Subcutaneous abdominal adipose tissue (tissue), 5 donors: ENCODE measurements at regions not wholly inside any gene's neighbourhood (a gene's known extent, or its start where the extent isn't known, plus 50 kb on each side); places are given as distances from the start of the nearest gene placed in this dataset.

Source experiments
- H3K27ac ChIP-seq: one replicate; pipeline ENCODE4 v1.7.0; 2013; ENCODE audit warnings: low read depth, mild to moderate bottlenecking, inconsistent platforms, low read length, moderate library complexity
- H3K27me3 ChIP-seq, 5 donors: one replicate each; pipeline ENCODE4 v1.7.0; 2013; ENCODE audit warnings: low read length in 5 of 5, inconsistent platforms in 1 of 5; ENCODE audit not compliant: control insufficient read depth in 5 of 5, insufficient read depth in 4 of 5
- H3K36me3 ChIP-seq, 5 donors: one replicate each; pipeline ENCODE4 v1.7.0; 2013; ENCODE audit warnings: low read length in 5 of 5; ENCODE audit not compliant: control insufficient read depth in 5 of 5, insufficient read depth in 5 of 5
- H3K4me1 ChIP-seq, 5 donors: one replicate each; pipeline ENCODE4 v1.7.0; 2013; ENCODE audit warnings: low read length in 5 of 5, mild to moderate bottlenecking in 3 of 5, moderate library complexity in 1 of 5; ENCODE audit not compliant: control insufficient read depth in 5 of 5, insufficient read depth in 5 of 5
- H3K4me3 ChIP-seq, 5 donors: one replicate each; pipeline ENCODE4 v1.7.0; 2013; ENCODE audit warnings: low read length in 5 of 5, low read depth in 1 of 5
- H3K9ac ChIP-seq, 5 donors: one replicate each; pipeline ENCODE4 v1.7.0; 2013; ENCODE audit warnings: low read length in 5 of 5, mild to moderate bottlenecking in 4 of 5, moderate library complexity in 3 of 5
- H3K9me3 ChIP-seq, 5 donors: one replicate each; pipeline ENCODE4 v1.7.0; 2013; ENCODE audit warnings: low read length in 5 of 5; ENCODE audit not compliant: control insufficient read depth in 5 of 5
- donor health status: healthy.
- donor health status: healthy.
- donor health status: healthy.
- donor health status: healthy.
- donor health status: healthy.

- Histone ChIP-seq H3K9me3 (peaks cover 0 to 3% (median 0%) of the 10 kb centered on the region in 5 donors), H3K9ac (no peak overlapping the region), H3K4me3 (no peak overlapping the region), H3K27ac (no peak overlapping the region), H3K4me1 (no peaks in the 10 kb centered on the region), H3K36me3 (no peaks in the 10 kb centered on the region), H3K27me3 (no peaks in the 10 kb centered on the region)
Observed at GRCh38 chr3:1828519-1828918, 270.1 kb upstream of the CNTN4 start.

- H3K4me3 ChIP-seq = no peak overlapping the region
- peaks cover 0 to 3% (median 0%) of the 10 kb centered on the region in 5 donors for H3K9me3 ChIP-seq
- no peak overlapping the region for H3K9ac ChIP-seq
- H3K27ac ChIP-seq = no peak overlapping the region
- no peaks in the 10 kb centered on the region for H3K27me3 ChIP-seq
- H3K36me3 ChIP-seq = no peaks in the 10 kb centered on the region
- H3K4me1 ChIP-seq = no peaks in the 10 kb centered on the region
Observed at GRCh38 chr3:1830851-1831250, 267.8 kb upstream of the CNTN4 start.

DNA sequence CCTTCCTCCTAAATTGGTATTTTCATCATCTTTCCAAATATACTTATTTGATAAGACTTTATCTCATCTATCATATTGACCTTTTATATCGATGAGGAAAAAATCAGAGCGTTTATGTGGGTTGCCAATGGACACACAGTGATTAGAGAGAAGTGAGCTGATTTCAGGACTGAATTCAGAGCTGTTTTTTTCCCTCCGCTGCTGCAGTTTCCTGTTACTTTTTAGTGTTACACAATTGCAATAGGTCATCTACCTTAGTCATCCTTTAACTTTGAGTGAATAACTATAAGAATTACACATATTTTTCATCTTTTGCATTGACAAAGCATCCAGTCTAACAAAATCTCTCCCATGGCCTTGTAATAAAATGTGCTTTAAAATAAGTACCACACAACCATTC lies 266.3 kb upstream of the CNTN4 start:
- Histone ChIP-seq H3K4me3 (no peak overlapping the region), H3K4me1 (no peaks in the 10 kb centered on the region), H3K27me3 (no peaks in the 10 kb centered on the region), H3K36me3 (no peaks in the 10 kb centered on the region), H3K9me3 (peaks cover 0 to 3% (median 0%) of the 10 kb centered on the region in 5 donors), H3K9ac (no peak overlapping the region), H3K27ac (no peak overlapping the region)

DNA sequence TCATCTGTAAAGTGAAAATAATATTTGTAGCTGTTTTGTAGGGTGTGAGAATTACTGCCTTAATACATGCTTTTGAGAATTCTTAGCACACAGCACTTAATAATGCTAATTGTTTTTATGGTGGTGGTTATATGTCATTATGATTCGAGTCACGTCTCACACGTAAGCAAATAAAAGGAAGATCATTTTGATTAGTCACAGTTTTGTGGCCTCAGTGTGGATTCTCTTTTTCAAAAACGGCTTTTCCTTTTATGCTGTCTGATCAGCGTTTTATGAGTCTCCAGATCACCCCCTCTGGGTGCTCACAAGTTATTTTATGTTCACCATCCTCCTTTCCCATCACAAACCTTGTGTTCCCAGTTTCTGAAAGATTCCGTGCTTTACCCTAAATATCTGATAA lies 255.6 kb upstream of the CNTN4 start:
- H3K36me3 ChIP-seq = no peaks in the 10 kb centered on the region
- H3K27me3 ChIP-seq = no peaks in the 10 kb centered on the region
- H3K4me1 ChIP-seq = no peaks in the 10 kb centered on the region
- no peak overlapping the region for H3K4me3 ChIP-seq
- H3K9me3 ChIP-seq = peaks cover 0 to 3% (median 0%) of the 10 kb centered on the region in 5 donors
- no peak overlapping the region for H3K9ac ChIP-seq
- no peak overlapping the region for H3K27ac ChIP-seq

DNA sequence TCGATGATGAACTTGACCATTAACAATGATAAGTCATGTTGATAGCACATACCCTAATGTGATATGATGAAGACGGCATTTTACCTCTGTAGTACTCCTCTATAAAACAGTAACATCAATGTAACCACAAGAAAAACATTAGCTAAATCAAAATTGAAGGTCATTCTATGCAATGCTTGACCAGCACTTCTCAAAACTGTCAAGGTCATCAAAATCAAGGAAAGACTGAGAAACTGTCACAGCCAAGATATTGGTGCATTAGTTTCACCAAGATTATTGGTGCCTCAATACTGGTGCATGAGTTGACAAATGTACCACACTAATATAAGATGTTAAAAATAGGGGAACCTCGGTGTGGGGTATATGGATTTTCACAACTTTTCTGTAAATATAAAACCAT lies 251.1 kb upstream of the CNTN4 start:
- no peaks in the 10 kb centered on the region for H3K36me3 ChIP-seq

DNA sequence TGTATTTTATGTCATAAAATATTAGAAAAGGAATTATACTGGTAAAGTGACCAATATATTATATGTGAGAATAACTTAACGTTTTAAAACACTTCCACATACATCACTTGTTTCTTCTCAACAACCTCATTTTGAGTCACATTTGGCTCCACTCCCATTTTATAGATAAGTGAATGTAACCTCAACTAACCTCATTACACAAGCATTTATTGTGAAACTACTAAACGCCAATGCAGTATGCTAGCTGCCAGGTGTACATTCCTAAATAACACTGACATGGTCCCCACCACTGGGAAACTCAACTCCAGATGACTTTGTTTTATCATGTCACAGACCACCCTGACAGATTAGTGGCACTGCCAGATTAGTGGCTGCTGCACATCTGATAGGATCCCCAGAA lies 249.7 kb upstream of the CNTN4 start:
- H3K36me3 ChIP-seq = no peaks in the 10 kb centered on the region
- no peaks in the 10 kb centered on the region for H3K27me3 ChIP-seq
- H3K4me3 ChIP-seq = no peak overlapping the region
- no peak overlapping the region for H3K27ac ChIP-seq
- no peaks in the 10 kb centered on the region for H3K9me3 ChIP-seq
- H3K4me1 ChIP-seq = no peaks in the 10 kb centered on the region
- H3K9ac ChIP-seq = no peak overlapping the region

More for the DNA sequence above, 251.1 kb upstream of the CNTN4 start:
- Histone ChIP-seq H3K27ac (no peak overlapping the region), H3K9me3 (no peaks in the 10 kb centered on the region), H3K27me3 (no peaks in the 10 kb centered on the region), H3K4me3 (no peak overlapping the region), H3K4me1 (no peaks in the 10 kb centered on the region), H3K9ac (no peak overlapping the region)

GRCh38 chr3:1852950-1853349 lies 245.7 kb upstream of the CNTN4 start:
- peaks cover 0 to 7% (median 0%) of the 10 kb centered on the region in 5 donors for H3K4me1 ChIP-seq
- no peaks in the 10 kb centered on the region for H3K27me3 ChIP-seq
- H3K36me3 ChIP-seq = no peaks in the 10 kb centered on the region
- no peak overlapping the region for H3K4me3 ChIP-seq
- no peak overlapping the region for H3K9ac ChIP-seq
- H3K27ac ChIP-seq = no peak overlapping the region
- H3K9me3 ChIP-seq = no peaks in the 10 kb centered on the region

- Histone ChIP-seq H3K36me3 (no peaks in the 10 kb centered on the region), H3K27me3 (no peaks in the 10 kb centered on the region), H3K4me1 (peaks cover 0 to 7% (median 0%) of the 10 kb centered on the region in 5 donors), H3K9ac (no peak overlapping the region), H3K9me3 (peaks cover 0 to 3% (median 0%) of the 10 kb centered on the region in 5 donors), H3K27ac (no peak overlapping the region), H3K4me3 (no peak overlapping the region)
Observed at GRCh38 chr3:1855841-1856240, 242.8 kb upstream of the CNTN4 start.

GRCh38 chr3:1870738-1871137 lies 227.9 kb upstream of the CNTN4 start:
- Histone ChIP-seq H3K27ac (no peak overlapping the region), H3K9ac (no peak overlapping the region), H3K4me3 (no peak overlapping the region), H3K36me3 (no peaks in the 10 kb centered on the region), H3K9me3 (peaks cover 0 to 3% (median 0%) of the 10 kb centered on the region in 5 donors), H3K27me3 (no peaks in the 10 kb centered on the region), H3K4me1 (no peaks in the 10 kb centered on the region)

GRCh38 chr3:1883534-1883933 lies 215.1 kb upstream of the CNTN4 start:
- Histone ChIP-seq H3K9ac (no peak overlapping the region), H3K4me3 (no peak overlapping the region), H3K27me3 (no peaks in the 10 kb centered on the region), H3K4me1 (no peaks in the 10 kb centered on the region), H3K36me3 (no peaks in the 10 kb centered on the region), H3K27ac (no peak overlapping the region), H3K9me3 (peaks cover 0 to 4% (median 4%) of the 10 kb centered on the region in 5 donors)

GRCh38 chr3:1892459-1892858 lies 206.2 kb upstream of the CNTN4 start:
- Histone ChIP-seq H3K9me3 (peaks cover 0 to 40% (median 31%) of the 10 kb centered on the region in 5 donors), H3K27ac (no peak overlapping the region), H3K27me3 (no peaks in the 10 kb centered on the region), H3K9ac (no peak overlapping the region), H3K4me3 (no peak overlapping the region), H3K36me3 (no peaks in the 10 kb centered on the region), H3K4me1 (no peaks in the 10 kb centered on the region)
